ENCODE measurements at regions not wholly inside any gene's neighbourhood (a gene's known extent, or its start where the extent isn't known, plus 50 kb on each side); places are given as distances from the start of the nearest gene placed in this dataset.

DNA sequence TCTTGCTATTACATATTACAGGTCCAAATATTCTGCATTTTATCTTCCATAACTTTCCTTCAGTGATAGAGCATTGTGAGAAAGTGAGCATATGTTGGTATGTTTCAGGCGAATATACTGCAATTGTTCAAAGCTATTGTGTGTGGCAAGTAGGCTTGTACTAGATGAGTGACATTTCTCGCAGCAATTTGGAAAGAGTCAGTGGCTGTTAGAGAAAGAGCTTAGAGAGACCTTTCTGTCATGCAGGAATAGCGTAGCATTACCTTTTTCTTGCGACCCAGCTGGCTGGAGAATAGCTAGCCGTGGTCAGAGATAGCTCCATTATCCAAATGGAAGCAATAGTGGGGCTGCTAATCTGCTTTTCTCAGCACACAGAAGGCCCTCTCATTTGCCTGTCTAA lies 678.5 kb upstream of the FOXG1 start:
- POLR2A ChIA-PET: no interaction called here
- Histone ChIP-seq H3K36me3 (ENCODE audit: control insufficient read depth, insufficient read depth, low read length) (no peaks in the 10 kb centered on the region), H3K27me3 (ENCODE audit: control insufficient read depth, insufficient read depth, low read length) (no peaks in the 10 kb centered on the region), H3K27ac (ENCODE audit: low read length) (no peak overlapping the region), H3K9me3 (ENCODE audit: control insufficient read depth, insufficient read depth, low read depth, low read length) (no peaks in the 10 kb centered on the region), H3K4me1 (ENCODE audit: control insufficient read depth, insufficient read depth, low read length) (no peaks in the 10 kb centered on the region), H3K4me3 (ENCODE audit: low read depth in 2 of 2, low read length in 2 of 2) (no peak overlapping the region)
- in situ Hi-C loops (cut with HindIII; ENCODE audit: low pct_unique_long_range_greater_than_20kb, low sequenced_read_pairs): no loop called here
- no TSS peak for BruUV-seq (replicated peaks)
- no peak for ATAC-seq
- no peak for DNase-seq (ENCODE audit: low read depth, low spot score)
- intact Hi-C loops (cut with micrococcal nuclease; ENCODE audit: unreplicated experiment): no loop called here
- CTCF ChIA-PET: no interaction called here
- TF ChIP-seq CTCF (IDR thresholded peaks at IDR 0.05) (no peak), POLR2AphosphoS5 (IDR thresholded peaks at IDR 0.05; ENCODE audit: low read depth, low read length) (no peak), TCF7L2 (IDR thresholded peaks at IDR 0.05; ENCODE audit: low read depth, low read length) (no peak), SIN3A (IDR thresholded peaks at IDR 0.05; ENCODE audit: borderline replicate concordance, insufficient read depth, low read depth, low read length) (no peak), REST (IDR thresholded peaks at IDR 0.05; ENCODE audit: insufficient read depth in 1 of 2, low read depth in 2 of 2, low read length in 1 of 2) (no peak)

DNA sequence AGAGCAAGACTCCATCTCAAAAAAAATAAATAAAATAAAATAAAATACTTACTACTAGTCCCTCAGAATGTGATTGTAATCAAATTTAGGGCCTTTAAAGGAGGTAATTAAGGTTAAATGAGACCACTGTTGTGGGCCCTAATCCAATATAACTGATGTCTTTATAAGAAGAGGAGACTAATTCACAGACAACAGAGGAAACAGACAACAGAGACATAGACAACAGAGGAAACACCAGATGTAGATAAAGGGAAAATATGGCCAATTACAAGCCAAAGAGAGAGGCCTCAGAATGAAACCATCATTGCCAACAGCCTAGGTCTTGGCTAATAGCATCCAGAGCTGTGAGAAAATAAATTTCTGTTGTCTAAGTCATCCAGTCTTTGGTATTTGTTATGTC lies 669.0 kb upstream of the FOXG1 start:
- TF ChIP-seq SIN3A (IDR thresholded peaks at IDR 0.05; ENCODE audit: borderline replicate concordance, insufficient read depth, low read depth, low read length): no peak
- no peak for TF ChIP-seq REST (IDR thresholded peaks at IDR 0.05; ENCODE audit: insufficient read depth in 1 of 2, low read depth in 2 of 2, low read length in 1 of 2)
- TF ChIP-seq TCF7L2 (IDR thresholded peaks at IDR 0.05; ENCODE audit: low read depth, low read length): no peak
- no peak for TF ChIP-seq POLR2AphosphoS5 (IDR thresholded peaks at IDR 0.05; ENCODE audit: low read depth, low read length)
- no peak for TF ChIP-seq CTCF (IDR thresholded peaks at IDR 0.05)
- POLR2A ChIA-PET: no interaction called here
- in situ Hi-C loops (cut with HindIII; ENCODE audit: low pct_unique_long_range_greater_than_20kb, low sequenced_read_pairs): no loop called here

More for the DNA sequence above, 669.0 kb upstream of the FOXG1 start:
- H3K4me1 ChIP-seq (ENCODE audit: control insufficient read depth, insufficient read depth, low read length): no peaks in the 10 kb centered on the region
- no peak overlapping the region for H3K4me3 ChIP-seq (ENCODE audit: low read depth in 2 of 2, low read length in 2 of 2)
- no peak for DNase-seq (ENCODE audit: low read depth, low spot score)
- intact Hi-C loops (cut with micrococcal nuclease; ENCODE audit: unreplicated experiment): no loop called here
- ATAC-seq: no peak
- no TSS peak for BruUV-seq (replicated peaks)
- no peaks in the 10 kb centered on the region for H3K27me3 ChIP-seq (ENCODE audit: control insufficient read depth, insufficient read depth, low read length)
- CTCF ChIA-PET: no interaction called here
- H3K36me3 ChIP-seq (ENCODE audit: control insufficient read depth, insufficient read depth, low read length): no peaks in the 10 kb centered on the region
- no peak overlapping the region for H3K27ac ChIP-seq (ENCODE audit: low read length)
- no peaks in the 10 kb centered on the region for H3K9me3 ChIP-seq (ENCODE audit: control insufficient read depth, insufficient read depth, low read depth, low read length)
